K562 (cell line): ENCODE measurements at regions not wholly inside any gene's neighbourhood (a gene's known extent, or its start where the extent isn't known, plus 50 kb on each side); places are given as distances from the start of the nearest gene placed in this dataset.

Source experiments
- ATAC-seq: fragments of 200-7000 bp; cut with Tn5 transposase; 3 replicates; pipeline ENCODE4 v1.9.1; 2020; ENCODE audit warnings: moderate library complexity
- BruUV-seq: library from RNA; stranded (reverse); fragments of 400-500 nt; replicated peaks from 2 replicates; lab custom pipeline; 2021; lab: Mats Ljungman, UMichigan
- CTCF ChIA-PET: fragments of 300-600 bp; formaldehyde crosslinking; extraction: SDS; loops from one replicate; lab custom pipeline; 2021; ENCODE audit warnings: low intra/inter-chr PET ratio; lab: Yijun Ruan, JAX
- POLR2A ChIA-PET: fragments of 300-600, 350-650 bp; sonication (Branson Sonifier 250); formaldehyde crosslinking; extraction: SDS; loops from one replicate; lab custom pipeline; 2021; ENCODE audit warnings: antibody characterized with exemption, inconsistent platforms; lab: Yijun Ruan, JAX
- DNase-seq, 4 experiments: peaks; one replicate each; pipeline versions ENCODE4 v3.0.0 to v3.0.0-alpha.2; 2011 to 2018; ENCODE audit warnings: low spot score in 3 of 4, mixed read lengths in 3 of 4; ENCODE audit errors: extremely low read depth in 1 of 4
- FAIRE-seq: peaks from 2 replicates; lab custom pipeline; 2011; peaks lifted over from hg19 to GRCh38; lab: Jason Lieb, UNC
- H2AFZ ChIP-seq: 2 replicates; pipeline ENCODE4 v1.6.0; 2011; ENCODE audit warnings: low read depth, low read length, control low read depth, inconsistent platforms
- H3K27ac ChIP-seq: fragments of 200-600 bp; 3 replicates; pipeline ENCODE4 v1.8.0; 2011; ENCODE audit warnings: low read depth, mild to moderate bottlenecking, control low read depth, inconsistent platforms, low read length, moderate library complexity, mixed read lengths; ENCODE audit errors: extremely low read depth
- H3K27me3 ChIP-seq, 2 experiments: fragments of 300-600 bp in 1 of 2; 2 replicates in 1 of 2; 3 replicates in 1 of 2; pipeline versions ENCODE4 v1.6.0 to v1.8.0; 2011; ENCODE audit warnings: inconsistent platforms in 2 of 2, low read length in 2 of 2, mild to moderate bottlenecking in 1 of 2, mixed read lengths in 1 of 2, moderate library complexity in 1 of 2; ENCODE audit not compliant: control insufficient read depth in 2 of 2, insufficient read depth in 2 of 2
- H3K36me3 ChIP-seq: fragments of 300-600 bp; 3 replicates; pipeline ENCODE4 v1.8.0; 2011; ENCODE audit warnings: mild to moderate bottlenecking, low read length, inconsistent platforms; ENCODE audit not compliant: control insufficient read depth, insufficient read depth
- H3K4me1 ChIP-seq, 2 experiments: fragments of 200-600 bp in 1 of 2; replicated peaks in 1 of 2; 2 replicates in 1 of 2; 3 replicates in 1 of 2; pipeline versions ENCODE4 v1.5.1 to v1.8.0; 2011; ENCODE audit warnings: inconsistent platforms in 2 of 2, low read length in 2 of 2, mild to moderate bottlenecking in 1 of 2, mixed read lengths in 1 of 2, moderate library complexity in 1 of 2; ENCODE audit not compliant: control insufficient read depth in 2 of 2, insufficient read depth in 2 of 2
- H3K4me2 ChIP-seq: 2 replicates; pipeline ENCODE4 v1.6.1; 2011; ENCODE audit warnings: low read length, control low read depth, inconsistent platforms, mixed read lengths; ENCODE audit not compliant: insufficient read depth
- H3K4me3 ChIP-seq: fragments of 200-600 bp; sonication (generic), shearing (Covaris generic); 2 replicates; pipeline ENCODE4 v1.5.1; 2016; ENCODE audit warnings: control low read depth, inconsistent platforms
- H3K79me2 ChIP-seq: fragments of 200-600 bp; 3 replicates; pipeline ENCODE4 v1.8.0; 2011; ENCODE audit warnings: low read length, inconsistent platforms; ENCODE audit not compliant: control insufficient read depth, insufficient read depth
- H3K9ac ChIP-seq, 2 experiments: 2 replicates each; pipeline versions ENCODE4 v1.6.0 to v1.6.1; 2011; ENCODE audit warnings: low read depth in 2 of 2, low read length in 2 of 2, control low read depth in 1 of 2, inconsistent platforms in 1 of 2, mild to moderate bottlenecking in 1 of 2, mixed read lengths in 1 of 2; ENCODE audit not compliant: insufficient read depth in 1 of 2
- H3K9me1 ChIP-seq: one replicate; pipeline ENCODE4 v1.6.0; 2011; ENCODE audit warnings: inconsistent platforms, mild to moderate bottlenecking, low read length, moderate library complexity; ENCODE audit not compliant: control insufficient read depth, insufficient read depth
- H3K9me3 ChIP-seq: replicated peaks from 2 replicates; pipeline ENCODE4 v1.5.1; 2011; ENCODE audit warnings: low read depth, low read length, inconsistent platforms; ENCODE audit not compliant: control insufficient read depth, insufficient read depth
- H4K20me1 ChIP-seq: replicated peaks from 2 replicates; pipeline ENCODE4 v1.6.1; 2011; ENCODE audit warnings: low read length, inconsistent platforms, mixed read lengths; ENCODE audit not compliant: control insufficient read depth, insufficient read depth
- CBX3 ChIP-seq, 2 experiments: IDR thresholded peaks; 1 replicate in 1 of 2; 2 replicates in 1 of 2; pipeline ENCODE4 v1.6.1; 2012; ENCODE audit warnings: inconsistent platforms in 2 of 2, low read length in 2 of 2, borderline replicate concordance in 1 of 2, control low read depth in 1 of 2
- CHAMP1 ChIP-seq: fragments of 450-650 bp; IDR thresholded peaks from 2 replicates; pipeline ENCODE4 v1.6.1; 2016; ENCODE audit warnings: mild to moderate bottlenecking
- DMBX1 ChIP-seq: fragments of 250-450 bp; sonication (Bioruptor Pico); IDR thresholded peaks from 2 replicates; pipeline ENCODE4 v1.8.0; 2022; ENCODE audit warnings: inconsistent platforms, mild to moderate bottlenecking, moderate library complexity, borderline replicate concordance
- DPF2 ChIP-seq: fragments of 450-650 bp; IDR thresholded peaks from 2 replicates; pipeline ENCODE4 v1.6.1; 2016
- HMBOX1 ChIP-seq: sonication (generic); IDR thresholded peaks from 2 replicates; pipeline ENCODE4 v1.6.1; 2016
- MCM7 ChIP-seq, 2 experiments: fragments of 450-650 bp; IDR thresholded peaks; 2 replicates each; pipeline ENCODE4 v1.6.1; 2016 to 2018
- MEF2D ChIP-seq: conservative IDR thresholded peaks from 2 replicates; pipeline ENCODE4 v1.6.1; 2016; ENCODE audit warnings: low read depth, missing genetic modification characterization, missing compliant biosample characterization
- TCF7 ChIP-seq: sonication (generic); IDR thresholded peaks from 2 replicates; pipeline ENCODE4 v1.6.1; 2016; ENCODE audit warnings: antibody characterized with exemption, borderline replicate concordance
- THRA ChIP-seq: fragments of 450-650 bp; IDR thresholded peaks from 2 replicates; pipeline ENCODE4 v1.6.1; 2017; ENCODE audit warnings: mild to moderate bottlenecking, moderate library complexity
- ZNF384 ChIP-seq: IDR thresholded peaks from 2 replicates; pipeline ENCODE4 v1.6.1; 2012; ENCODE audit warnings: low read depth, low read length, improper control_type of control experiment
- WGBS: fragments of 100-300 bp; shearing (Covaris generic); methylation state at CpG from one replicate; pipeline ENCODE4 v1.1.6; 2016; ENCODE audit warnings: low coverage, mixed read lengths; ENCODE audit not compliant: insufficient coverage; ENCODE audit errors: missing lambda C conversion rate; 5-methylcytosine and 5-hydroxymethylcytosine counted together
- in situ Hi-C: fragments of 300-500 bp; cut with MboI; formaldehyde crosslinking; loops from 4 replicates; pipeline ENCODE4 v1.15.0; 2018; ENCODE audit warnings: inconsistent platforms, mixed read lengths
- intact Hi-C: fragments of 100-400 bp; cut with micrococcal nuclease; formaldehyde crosslinking; loops from 2 replicates; pipeline ENCODE4 v1.14.2; 2022
- TF ChIP-seq, protein P1 (sequence below), 2 experiments: fragments of 450-650 bp; IDR thresholded peaks; 2 replicates each; pipeline ENCODE4 v1.6.1; 2018; ENCODE audit warnings: mild to moderate bottlenecking in 2 of 2, low read depth in 1 of 2; ENCODE audit not compliant: partially characterized antibody in 2 of 2

- POLR2A ChIA-PET: interaction anchor here (1.2 kb wide), 1 partner anchor 11 kb away, joined by 3 read pairs; no protein-coding TSS in a partner anchor
- Histone ChIP-seq H3K4me2 (no peak overlapping the region), H2AFZ (no peak overlapping the region), H3K36me3 (no peaks in the 10 kb centered on the region)
- in situ Hi-C loops: no loop called here
- TF ChIP-seq HMBOX1 (no peak), DMBX1 (no peak), ZNF384 (no peak), DPF2 (no peak), MEF2D (no peak), CHAMP1 (no peak), CBX3 (IDR thresholded peaks at IDR 0.05; ENCODE audit: borderline replicate concordance in 1 of 2, low read length in 2 of 2) (no peak), TCF7 (no peak), THRA (no peak), MCM7 (IDR thresholded peaks at IDR 0.05) (no peak)
- TF ChIP-seq, protein P1, sequence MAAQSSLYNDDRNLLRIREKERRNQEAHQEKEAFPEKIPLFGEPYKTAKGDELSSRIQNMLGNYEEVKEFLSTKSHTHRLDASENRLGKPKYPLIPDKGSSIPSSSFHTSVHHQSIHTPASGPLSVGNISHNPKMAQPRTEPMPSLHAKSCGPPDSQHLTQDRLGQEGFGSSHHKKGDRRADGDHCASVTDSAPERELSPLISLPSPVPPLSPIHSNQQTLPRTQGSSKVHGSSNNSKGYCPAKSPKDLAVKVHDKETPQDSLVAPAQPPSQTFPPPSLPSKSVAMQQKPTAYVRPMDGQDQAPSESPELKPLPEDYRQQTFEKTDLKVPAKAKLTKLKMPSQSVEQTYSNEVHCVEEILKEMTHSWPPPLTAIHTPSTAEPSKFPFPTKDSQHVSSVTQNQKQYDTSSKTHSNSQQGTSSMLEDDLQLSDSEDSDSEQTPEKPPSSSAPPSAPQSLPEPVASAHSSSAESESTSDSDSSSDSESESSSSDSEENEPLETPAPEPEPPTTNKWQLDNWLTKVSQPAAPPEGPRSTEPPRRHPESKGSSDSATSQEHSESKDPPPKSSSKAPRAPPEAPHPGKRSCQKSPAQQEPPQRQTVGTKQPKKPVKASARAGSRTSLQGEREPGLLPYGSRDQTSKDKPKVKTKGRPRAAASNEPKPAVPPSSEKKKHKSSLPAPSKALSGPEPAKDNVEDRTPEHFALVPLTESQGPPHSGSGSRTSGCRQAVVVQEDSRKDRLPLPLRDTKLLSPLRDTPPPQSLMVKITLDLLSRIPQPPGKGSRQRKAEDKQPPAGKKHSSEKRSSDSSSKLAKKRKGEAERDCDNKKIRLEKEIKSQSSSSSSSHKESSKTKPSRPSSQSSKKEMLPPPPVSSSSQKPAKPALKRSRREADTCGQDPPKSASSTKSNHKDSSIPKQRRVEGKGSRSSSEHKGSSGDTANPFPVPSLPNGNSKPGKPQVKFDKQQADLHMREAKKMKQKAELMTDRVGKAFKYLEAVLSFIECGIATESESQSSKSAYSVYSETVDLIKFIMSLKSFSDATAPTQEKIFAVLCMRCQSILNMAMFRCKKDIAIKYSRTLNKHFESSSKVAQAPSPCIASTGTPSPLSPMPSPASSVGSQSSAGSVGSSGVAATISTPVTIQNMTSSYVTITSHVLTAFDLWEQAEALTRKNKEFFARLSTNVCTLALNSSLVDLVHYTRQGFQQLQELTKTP (IDR thresholded peaks at IDR 0.05; ENCODE audit: low read depth in 1 of 2, partially characterized antibody in 2 of 2): no peak
- TF ChIP-seq, all 486 proteins: peak for 0
- intact Hi-C loops: no loop called here
- no peaks in the 10 kb centered on the region for H3K4me1 ChIP-seq
- H3K9ac ChIP-seq: no peak overlapping the region
- H3K79me2 ChIP-seq: no peaks in the 10 kb centered on the region
- CTCF ChIA-PET: no interaction called here
- DNase-seq (no peak), FAIRE-seq (no peak), ATAC-seq (no peak)
- H3K4me3 ChIP-seq: no peak overlapping the region
- no peak overlapping the region for H3K27ac ChIP-seq
- BruUV-seq: no TSS peak
- H3K9me1 ChIP-seq: no peaks in the 10 kb centered on the region
- H3K9me3 ChIP-seq: no peaks in the 10 kb centered on the region
- no peaks in the 10 kb centered on the region for H3K27me3 ChIP-seq
- no peaks in the 10 kb centered on the region for H4K20me1 ChIP-seq
- WGBS: 0% methylated on average over 5 of the region's 5 CpGs
Observed at GRCh38 chr12:105665366-105665765, 334.9 kb downstream of the C12orf75 start.
